HG03103 (cell line): ENCODE measurements at regions not wholly inside any gene's neighbourhood (a gene's known extent, or its start where the extent isn't known, plus 50 kb on each side); places are given as distances from the start of the nearest gene placed in this dataset.

Experiments
- ATAC-seq: cut with Tn5 transposase; IDR thresholded peaks from one replicate; pipeline ENCODE4 v1.9.1; 2021; ENCODE audit warnings: low read depth; ENCODE audit not compliant: unreplicated experiment

DNA sequence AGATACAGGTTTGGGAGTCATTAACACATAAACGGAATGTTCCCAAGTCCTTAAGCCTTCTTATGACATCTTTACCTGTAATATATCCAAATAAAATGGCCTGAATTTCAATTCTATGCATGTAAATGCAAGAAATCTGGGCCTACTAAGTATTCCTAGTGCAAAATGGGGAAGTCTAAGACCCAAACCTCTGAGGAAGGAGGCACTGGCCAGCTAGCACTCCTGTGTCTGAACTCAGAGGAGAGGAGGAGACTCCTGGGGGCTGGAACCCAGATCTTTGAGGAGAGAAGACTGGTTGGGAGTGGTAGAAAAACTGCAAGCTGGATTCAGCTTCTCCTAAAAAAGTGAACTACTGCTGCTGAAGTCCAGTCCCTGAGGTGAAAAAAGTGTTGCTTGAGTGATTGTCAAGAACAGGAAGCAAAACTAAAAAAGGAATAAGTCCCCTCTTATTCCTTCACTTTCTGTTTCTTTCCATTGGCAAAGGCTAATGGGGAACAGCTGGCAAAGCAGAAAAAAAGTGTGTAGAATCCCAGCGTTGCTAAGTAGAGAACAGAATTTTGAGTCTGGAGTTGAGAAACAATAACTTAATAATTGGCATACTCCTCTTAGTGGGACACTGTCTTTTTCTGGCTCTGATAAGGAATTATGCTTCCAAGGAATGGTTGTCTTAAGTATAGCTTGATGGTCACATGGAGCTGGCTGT is 54.8 kb upstream of the ATP2C1 start:
- no peak for ATAC-seq

DNA sequence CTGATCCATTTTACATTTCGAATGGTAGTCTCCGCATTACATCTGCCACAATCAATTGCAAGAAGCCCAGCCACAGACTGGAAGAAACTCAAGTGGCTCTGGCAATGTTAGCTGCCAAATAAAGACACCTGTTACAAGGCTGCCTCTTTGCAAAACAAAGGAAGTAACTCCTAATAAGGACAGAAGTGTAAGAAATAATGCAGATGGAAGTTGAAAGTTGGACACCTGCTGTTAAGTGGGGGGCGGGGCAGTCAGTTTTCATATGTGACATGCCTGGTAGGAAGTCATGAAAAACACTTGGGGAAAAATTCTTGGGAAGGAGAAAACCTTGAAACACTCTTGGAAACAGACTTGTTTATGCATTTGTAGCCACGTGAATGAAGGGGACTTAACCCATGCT is 54.1 kb upstream of the ATP2C1 start:
- peak; percentile 57 for ATAC-seq

DNA sequence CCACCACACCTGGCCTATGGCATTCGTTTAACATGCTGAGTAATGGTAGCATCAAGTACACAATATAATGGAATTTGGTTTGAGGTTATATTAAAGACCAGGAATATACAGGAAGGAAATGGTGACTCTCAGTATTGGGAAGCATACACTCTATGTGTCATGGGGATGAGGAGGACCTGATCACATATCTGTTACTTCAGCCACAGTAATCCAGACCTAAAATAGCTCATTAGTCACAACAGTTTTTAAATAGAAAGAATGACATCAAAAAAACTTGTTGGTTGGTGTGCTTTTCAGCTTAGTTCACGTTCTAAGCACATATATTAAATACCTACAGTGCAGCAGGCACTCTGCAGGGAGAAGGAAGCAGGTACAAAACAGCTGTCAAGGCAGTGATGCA is 52.5 kb upstream of the ATP2C1 start:
- ATAC-seq, result no peak

DNA sequence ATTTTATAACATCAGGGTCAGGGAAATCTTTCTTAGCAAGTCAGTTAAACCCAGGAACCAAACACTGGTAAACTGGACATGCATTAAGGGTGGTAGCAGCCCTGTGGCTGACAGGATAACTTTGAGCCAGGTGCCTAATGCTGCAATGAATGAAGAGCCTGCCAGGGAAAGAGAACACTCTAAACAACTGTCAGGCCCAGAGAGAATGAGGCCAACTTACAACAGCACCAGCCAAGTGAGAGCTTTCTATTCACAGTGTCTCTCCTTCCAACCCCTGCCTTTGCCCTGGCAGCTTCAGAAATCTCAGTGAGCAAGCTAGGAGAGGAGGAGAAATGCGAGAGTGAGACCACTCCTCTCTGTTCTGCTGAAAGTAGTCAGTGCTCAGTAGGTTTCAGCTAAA is 50.4 kb upstream of the ATP2C1 start:
- ATAC-seq, result no peak
